HG03135 (cell line): ENCODE measurements at regions not wholly inside any gene's neighbourhood (a gene's known extent, or its start where the extent isn't known, plus 50 kb on each side); places are given as distances from the start of the nearest gene placed in this dataset.
"Not testable (repeated sequence)": the region's sequence is repeated elsewhere in the genome, so short reads cannot be mapped to it uniquely, and the experiment has no call there.

ENCODE experiments used
- ATAC-seq: cut with Tn5 transposase; IDR thresholded peaks from one replicate; pipeline ENCODE4 v1.9.1; 2021; ENCODE audit warnings: mild to moderate bottlenecking, moderate library complexity; ENCODE audit not compliant: unreplicated experiment

- no peak for ATAC-seq
Observed at GRCh38 chr6:56808871-56809359, 146.0 kb upstream of the BEND6 start.

DNA sequence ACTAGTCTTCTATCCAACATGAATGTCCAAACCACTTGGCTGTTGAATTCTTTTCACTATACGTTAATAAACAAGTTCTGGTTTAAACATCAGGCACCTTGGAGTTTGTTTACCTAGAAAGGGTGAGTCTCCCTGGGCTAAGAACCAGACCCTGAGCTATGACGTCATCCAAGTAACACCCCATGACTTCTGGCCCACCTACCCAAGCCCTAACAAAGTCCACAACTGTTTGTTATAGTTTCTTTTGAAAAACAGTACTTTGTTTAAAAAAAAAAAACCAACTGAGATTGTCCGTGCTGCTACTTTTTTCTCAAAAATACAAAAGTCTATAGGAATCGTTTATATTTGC, 146.9 kb upstream of the BEND6 start:
- no peak for ATAC-seq

- no peak for ATAC-seq
Observed at GRCh38 chr6:56807326-56807988, 147.4 kb upstream of the BEND6 start.

- ATAC-seq = no peak
Observed at GRCh38 chr6:56806368-56806767, 148.5 kb upstream of the BEND6 start.

- no peak for ATAC-seq
Observed at GRCh38 chr6:56804996-56805395, 149.9 kb upstream of the BEND6 start.

DNA sequence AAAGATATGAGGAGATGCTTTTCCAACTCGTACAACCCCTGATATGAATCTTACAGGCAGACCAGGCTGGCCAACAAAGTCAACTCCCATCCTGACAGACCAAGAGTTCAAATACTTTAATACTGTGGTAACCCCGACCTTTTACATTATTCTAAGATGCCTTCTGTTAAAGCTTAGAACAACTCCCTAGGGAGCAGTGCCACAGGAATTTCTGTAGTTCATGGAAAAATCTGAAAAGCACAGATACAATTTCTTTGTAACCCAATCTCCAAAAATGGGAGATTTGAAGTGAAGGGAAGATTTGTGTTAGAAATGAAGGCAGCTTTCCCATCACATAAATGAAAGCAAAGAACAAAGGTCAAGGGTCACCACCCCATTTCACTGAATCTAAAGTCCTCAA, 151.3 kb upstream of the BEND6 start:
- ATAC-seq = no peak

DNA sequence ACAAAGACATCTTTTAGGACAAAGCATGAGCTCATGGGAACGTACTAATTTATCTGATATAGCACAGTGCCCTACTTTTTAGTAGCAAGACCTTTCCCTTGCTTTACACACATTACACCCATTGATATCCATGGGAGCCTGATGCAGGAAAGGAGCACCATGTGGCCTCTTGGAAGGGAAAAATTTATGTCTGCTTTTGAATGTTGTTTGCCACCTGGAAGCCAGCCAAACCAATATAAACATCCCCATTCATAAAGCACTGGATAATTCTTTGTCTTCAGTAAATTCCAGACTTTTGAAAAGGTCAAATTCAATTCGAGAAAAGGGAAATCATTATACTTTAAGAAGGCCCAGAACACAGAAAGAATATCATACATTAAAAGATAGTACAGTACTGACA, 152.3 kb upstream of the BEND6 start:
- ATAC-seq = no peak

GRCh38 chr6:56799989-56800388, 154.9 kb upstream of the BEND6 start:
- ATAC-seq = no peak

DNA sequence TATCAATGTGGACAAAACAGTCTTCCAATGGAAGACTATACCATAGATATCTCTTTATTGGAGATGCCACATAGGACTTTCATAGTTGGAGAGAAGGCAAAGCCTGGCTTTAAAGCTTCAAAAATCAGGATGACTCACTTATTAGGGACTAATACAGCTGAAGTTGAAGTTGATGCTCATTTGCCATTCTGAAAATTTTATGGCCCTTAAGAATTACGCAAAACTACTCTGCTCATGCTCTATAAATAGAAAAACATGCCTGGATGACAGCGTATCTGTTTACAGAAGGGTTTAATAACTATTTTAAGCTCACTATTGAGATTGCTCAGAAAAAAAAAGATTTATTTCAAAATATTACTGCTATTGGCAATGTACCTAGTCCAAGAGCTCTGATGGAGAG, 155.5 kb upstream of the DST start:
- ATAC-seq = no peak

DNA sequence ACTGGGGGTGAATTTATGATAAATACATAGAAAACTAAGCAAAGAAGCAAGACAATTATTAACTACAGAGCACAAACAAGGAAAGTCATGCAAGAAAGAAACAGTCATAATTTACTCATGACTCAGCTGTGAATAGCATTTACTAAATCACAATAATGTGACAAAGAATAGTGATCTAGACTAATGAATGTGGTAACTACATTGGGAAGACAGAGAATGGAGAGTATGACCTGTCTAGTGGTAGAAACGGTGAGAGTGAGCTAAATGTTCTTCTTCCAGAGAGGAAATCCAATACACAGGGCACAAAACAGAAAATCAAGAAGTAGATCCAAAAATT, 153.5 kb upstream of the DST start:
- ATAC-seq = no peak

- ATAC-seq = no peak
Observed at GRCh38 chr6:56795466-56796195, 152.9 kb upstream of the DST start.

DNA sequence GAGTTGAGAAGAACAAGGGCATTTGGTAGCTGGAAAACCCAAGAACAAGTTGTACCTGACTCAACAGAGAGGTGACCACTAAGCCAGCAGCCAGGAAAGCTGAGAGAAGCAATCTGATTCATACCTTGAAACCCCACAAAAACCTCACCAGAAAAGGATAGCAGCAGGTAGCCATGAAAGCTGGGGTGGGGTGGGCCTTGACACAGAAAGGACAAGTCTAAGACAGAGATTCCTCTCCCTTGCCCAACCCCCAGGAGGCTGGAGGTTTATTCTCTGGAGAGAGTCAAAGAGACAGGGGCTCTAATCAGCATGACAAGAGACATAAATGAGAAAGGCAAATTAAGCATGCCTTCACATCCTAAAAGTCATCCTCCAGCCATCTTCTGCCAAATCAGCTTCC, 151.7 kb upstream of the DST start:
- ATAC-seq = no peak

DNA sequence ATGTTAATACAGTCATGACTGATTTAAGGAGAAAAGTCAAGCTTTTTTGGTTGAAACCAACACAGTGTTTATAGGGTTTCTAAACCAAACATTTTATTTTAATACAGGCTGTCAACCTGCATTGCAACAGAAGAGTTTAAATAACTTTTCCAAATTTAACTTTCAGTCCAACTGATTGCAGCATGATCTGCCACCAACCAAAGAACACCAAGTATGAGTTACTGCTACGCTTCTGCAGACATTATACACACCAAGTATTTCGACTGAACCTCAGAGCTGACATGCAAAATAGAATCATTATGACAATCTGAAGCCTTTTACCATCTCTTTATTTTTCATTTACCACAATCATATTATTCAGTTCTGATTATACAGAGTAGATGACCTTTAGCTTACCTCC, 151.2 kb upstream of the DST start:
- no peak for ATAC-seq

- no peak for ATAC-seq
Observed at GRCh38 chr6:56790414-56790813, 147.7 kb upstream of the DST start.

DNA sequence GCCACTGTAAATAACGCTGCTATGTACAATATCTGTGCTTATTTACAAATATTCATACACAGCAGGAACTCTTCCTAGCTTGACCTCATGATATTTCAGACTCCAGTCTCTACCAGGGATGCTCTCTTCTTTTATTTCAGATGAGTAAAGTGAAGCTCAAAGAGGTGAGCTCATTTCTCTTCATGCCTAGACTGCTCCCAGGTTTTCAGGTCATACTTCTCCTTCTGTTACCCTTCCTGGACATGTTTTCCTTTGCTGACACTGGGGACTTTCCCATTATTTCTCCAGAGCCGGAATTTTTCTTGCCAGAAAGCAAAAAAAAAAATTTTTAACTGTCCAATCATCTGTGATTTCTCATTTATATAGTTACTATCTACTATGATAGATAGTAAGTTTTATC, 147.2 kb upstream of the DST start:
- no peak for ATAC-seq

- no peak for ATAC-seq
Observed at GRCh38 chr6:56789342-56789741, 146.7 kb upstream of the DST start.

DNA sequence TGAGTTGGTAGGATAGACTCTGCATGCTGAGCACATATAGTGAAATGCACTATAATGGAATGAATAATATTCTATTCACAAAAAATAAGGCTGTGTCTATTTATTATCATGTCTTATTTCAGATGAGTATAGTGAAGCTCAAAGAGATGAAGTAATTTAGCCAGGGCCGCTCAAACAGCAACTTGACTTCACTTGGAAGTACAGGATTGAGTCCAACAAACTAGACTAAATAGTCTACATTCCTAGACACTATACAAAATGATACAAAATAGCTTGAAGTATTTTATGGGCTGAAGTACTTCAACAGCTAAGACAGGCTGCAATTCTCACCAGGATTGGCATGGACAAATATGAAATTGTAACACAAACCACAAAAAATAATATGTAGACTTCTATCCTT, 144.5 kb upstream of the DST start:
- ATAC-seq = no peak

- no peak for ATAC-seq
Observed at GRCh38 chr6:56786256-56786655, 143.6 kb upstream of the DST start.

DNA sequence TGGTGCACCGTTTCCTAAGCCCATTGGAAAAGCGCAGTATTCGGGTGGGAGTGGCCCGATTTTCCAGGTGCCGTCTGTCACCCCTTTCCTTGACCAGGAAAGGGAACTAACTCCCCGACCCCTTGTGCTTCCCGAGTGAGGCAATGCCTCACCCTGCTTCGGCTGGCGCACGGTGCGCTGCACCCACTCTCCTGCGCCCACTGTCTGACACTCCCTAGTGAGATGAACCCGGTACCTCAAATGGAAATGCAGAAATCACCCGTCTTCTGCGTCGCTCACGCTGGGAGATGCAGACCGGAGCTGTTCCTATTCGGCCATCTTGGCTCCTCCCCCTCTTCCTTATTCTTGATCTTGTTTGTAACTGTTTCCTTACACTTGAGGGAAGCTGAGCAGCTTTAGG, 142.8 kb upstream of the DST start:
- not testable (repeated sequence) for ATAC-seq

DNA sequence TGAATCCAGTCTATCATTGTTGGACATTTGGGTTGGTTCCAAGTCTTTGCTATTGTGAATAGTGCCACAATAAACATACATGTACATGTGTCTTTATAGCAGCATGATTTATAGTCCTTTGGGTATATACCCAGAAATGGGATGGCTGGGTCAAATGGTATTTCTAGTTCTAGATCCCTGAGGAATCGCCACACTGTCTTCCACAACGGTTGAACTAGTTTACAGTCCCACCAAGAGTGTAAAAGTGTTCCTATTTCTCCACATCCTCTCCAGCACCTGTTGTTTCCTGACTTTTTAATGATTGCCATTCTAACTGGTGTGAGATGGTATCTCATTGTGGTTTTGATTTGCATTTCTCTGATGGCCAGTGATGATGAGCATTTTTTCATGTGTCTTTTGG, 137.4 kb upstream of the DST start:
- not testable (repeated sequence) for ATAC-seq

GRCh38 chr6:56778503-56778902, 135.8 kb upstream of the DST start:
- ATAC-seq = not testable (repeated sequence)

DNA sequence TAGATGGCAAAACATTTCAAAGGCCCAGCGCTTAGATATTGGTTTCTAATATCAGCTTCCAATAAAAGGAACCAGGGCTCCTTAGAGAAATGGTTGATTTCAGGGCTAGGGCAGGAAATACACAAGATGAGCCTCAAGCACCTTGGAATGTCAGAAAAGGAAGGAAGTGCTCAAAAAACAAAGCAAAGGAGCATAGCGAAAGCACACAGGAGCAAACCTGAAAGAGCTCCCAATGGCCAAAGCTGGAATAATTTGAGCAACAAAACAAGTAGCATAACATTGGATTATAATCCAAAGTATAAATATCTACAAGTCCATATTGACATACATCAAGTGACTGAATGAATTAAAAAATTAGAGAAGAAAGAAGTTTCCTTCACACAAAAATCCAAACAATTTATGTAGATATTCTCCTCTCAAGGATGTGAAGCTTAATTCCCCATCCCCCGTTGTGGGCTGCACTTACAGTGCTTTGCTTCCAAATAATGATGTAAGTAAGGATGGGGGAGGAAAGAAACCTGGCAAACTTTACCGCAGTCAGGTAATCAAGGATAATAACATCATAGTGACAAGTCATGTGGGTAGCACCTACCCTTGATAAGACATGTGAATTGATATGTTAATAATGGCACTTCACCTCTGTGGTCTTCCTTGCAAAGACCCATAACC, 132.9 kb upstream of the DST start:
- ATAC-seq = no peak
